Esophagus squamous epithelium (tissue), 5 donors: ENCODE measurements at regions not wholly inside any gene's neighbourhood (a gene's known extent, or its start where the extent isn't known, plus 50 kb on each side); places are given as distances from the start of the nearest gene placed in this dataset.

Experiments used
- DNase-seq: peaks from one replicate; lab custom pipeline; 2025; lab: John Stamatoyannopoulos, UW
- H3K27ac ChIP-seq, 4 donors: fragments of 200-600 bp; sonication (generic); one replicate each; pipeline ENCODE4 v1.5.1; 2016 to 2019; ENCODE audit warnings: mild to moderate bottlenecking in 1 of 4
- H3K27me3 ChIP-seq, 4 donors: fragments of 200-600 bp; sonication (generic); 1 replicate in 3 of 4; 2 replicates in 1 of 4; pipeline versions ENCODE4 v1.5.1 to v1.6.0; 2017 to 2021; ENCODE audit warnings: antibody characterized with exemption in 1 of 4
- H3K36me3 ChIP-seq, 3 donors: fragments of 200-600 bp; sonication (generic); one replicate each; pipeline ENCODE4 v1.5.1; 2016 to 2019
- H3K4me1 ChIP-seq, 3 donors: fragments of 200-600 bp; sonication (generic); one replicate each; pipeline ENCODE4 v1.5.1; 2017 to 2019
- H3K4me3 ChIP-seq, 4 donors: fragments of 200-600 bp; sonication (generic); 1 replicate in 3 of 4; 2 replicates in 1 of 4; pipeline ENCODE4 v1.5.1; 2016 to 2019; ENCODE audit warnings: mild to moderate bottlenecking in 2 of 4, moderate library complexity in 1 of 4
- H3K9me3 ChIP-seq, 3 donors: fragments of 200-600 bp; sonication (generic); one replicate each; pipeline ENCODE4 v1.5.1; 2016 to 2019
- CTCF ChIP-seq, 6 experiments: fragments of 450-650 bp in 4 of 6; fragments of 200-600 bp in 2 of 6; sonication (generic) in 2 of 6; IDR thresholded peaks; one replicate each; pipeline ENCODE4 v1.5.1; 2016 to 2019; ENCODE audit warnings: antibody characterized with exemption in 6 of 6, mild to moderate bottlenecking in 4 of 6, moderate library complexity in 4 of 6
- POLR2A ChIP-seq, 4 donors: fragments of 450-650 bp; IDR thresholded peaks; one replicate each; pipeline ENCODE4 v1.6.1; 2017; ENCODE audit warnings: antibody characterized with exemption in 4 of 4, mild to moderate bottlenecking in 4 of 4, moderate library complexity in 3 of 4
- WGBS, 2 donors: methylation state at CpG; one replicate each; pipeline ENCODE4 v1.1.5; 2018; 5-methylcytosine and 5-hydroxymethylcytosine counted together
- intact Hi-C: fragments of 100-400 bp; cut with DNase I; formaldehyde crosslinking; loops from one replicate; pipeline ENCODE4 v1.15.0; 2022
- donor health status: DM: yes; HTN: yes; CAD: no.

- Histone ChIP-seq H3K36me3 (no peaks in the 10 kb centered on the region), H3K27ac (no peak overlapping the region), H3K4me1 (peaks cover 5 to 32% (median 11%) of the 10 kb centered on the region in 3 donors), H3K4me3 (no peak overlapping the region), H3K27me3 (peaks cover 0 to 22% (median 0%) of the 10 kb centered on the region in 4 donors), H3K9me3 (no peaks in the 10 kb centered on the region)
- WGBS, 2 donors, result 100% methylated on average over 3 of the region's 8 CpGs; no CpG with 5 or more reads in 1 of the 2 donors
- DNase-seq, result no peak
- TF ChIP-seq CTCF (IDR thresholded peaks at IDR 0.05) (no peak), POLR2A (IDR thresholded peaks at IDR 0.05) (no peak)
- intact Hi-C loops, result no loop called here
Measured at GRCh38 chr13:23947893-23948292, 50.6 kb upstream of the C1QTNF9B start.

- peaks cover 5 to 32% (median 11%) of the 10 kb centered on the region in 3 donors for H3K4me1 ChIP-seq
Measured at GRCh38 chr13:23949200-23949599, 51.9 kb upstream of the C1QTNF9B start.

GRCh38 chr13:23949736-23950135 is 52.4 kb upstream of the C1QTNF9B start:
- WGBS, 2 donors, result no CpG with 5 or more reads among the region's 4 CpGs
- intact Hi-C loops, result no loop called here
- no peak for TF ChIP-seq CTCF (IDR thresholded peaks at IDR 0.05)
- DNase-seq, result no peak
- H3K36me3 ChIP-seq, result no peaks in the 10 kb centered on the region
- peaks cover 5 to 32% (median 11%) of the 10 kb centered on the region in 3 donors for H3K4me1 ChIP-seq
- no peak overlapping the region for H3K4me3 ChIP-seq
- peaks cover 0 to 26% (median 0%) of the 10 kb centered on the region in 4 donors for H3K27me3 ChIP-seq
- H3K9me3 ChIP-seq, result no peaks in the 10 kb centered on the region
- H3K27ac ChIP-seq, result no peak overlapping the region

More at GRCh38 chr13:23949200-23949599, 51.9 kb upstream of the C1QTNF9B start:
- WGBS, 2 donors, result 30 to 47% methylated on average over 2 to 7 of the region's 7 CpGs
- peak overlapping the region in 2 of 4 donors; percentile 35 to 40 for H3K27ac ChIP-seq
- TF ChIP-seq POLR2A (IDR thresholded peaks at IDR 0.05), result no peak
- no peak for TF ChIP-seq CTCF (IDR thresholded peaks at IDR 0.05)
- H3K27me3 ChIP-seq, result peaks cover 0 to 26% (median 0%) of the 10 kb centered on the region in 4 donors
- H3K36me3 ChIP-seq, result no peaks in the 10 kb centered on the region
- H3K9me3 ChIP-seq, result no peaks in the 10 kb centered on the region
- no peak overlapping the region for H3K4me3 ChIP-seq
- intact Hi-C loops, result no loop called here
- DNase-seq, result no peak

GRCh38 chr13:23950736-23951510 is 53.6 kb upstream of the C1QTNF9B start:
- peaks cover 8 to 39% (median 11%) of the 10 kb centered on the region in 3 donors for H3K4me1 ChIP-seq
- WGBS, 2 donors, result 70 to 90% methylated on average over 3 to 7 of the region's 10 CpGs
- TF ChIP-seq CTCF (IDR thresholded peaks at IDR 0.05), result no peak
- H3K9me3 ChIP-seq, result no peaks in the 10 kb centered on the region
- DNase-seq, result no peak
- no peaks in the 10 kb centered on the region for H3K36me3 ChIP-seq
- H3K27ac ChIP-seq, result no peak overlapping the region
- H3K4me3 ChIP-seq, result no peak overlapping the region
- peaks cover 0 to 22% (median 0%) of the 10 kb centered on the region in 4 donors for H3K27me3 ChIP-seq
- intact Hi-C loops, result no loop called here

- intact Hi-C loops, result no loop called here
- no peaks in the 10 kb centered on the region for H3K9me3 ChIP-seq
- H3K27me3 ChIP-seq, result peaks cover 0 to 11% (median 0%) of the 10 kb centered on the region in 4 donors
- 87 to 100% methylated on average over 1 to 4 of the region's 13 CpGs for WGBS, 2 donors
- H3K27ac ChIP-seq, result no peak overlapping the region
- TF ChIP-seq CTCF (IDR thresholded peaks at IDR 0.05) (no peak), POLR2A (IDR thresholded peaks at IDR 0.05) (no peak)
- peaks cover 11 to 43% (median 12%) of the 10 kb centered on the region in 3 donors for H3K4me1 ChIP-seq
- DNase-seq, result no peak
- H3K4me3 ChIP-seq, result no peak overlapping the region
- no peaks in the 10 kb centered on the region for H3K36me3 ChIP-seq
Measured at GRCh38 chr13:23952796-23953195, 55.5 kb upstream of the C1QTNF9B start.
